HT-29 (cell line): ENCODE measurements at regions not wholly inside any gene's neighbourhood (a gene's known extent, or its start where the extent isn't known, plus 50 kb on each side); places are given as distances from the start of the nearest gene placed in this dataset.

Experiments
- DNase-seq: peaks from one replicate; pipeline ENCODE4 v3.0.0-alpha.2; 2015; ENCODE audit warnings: low spot score

- DNase-seq: no peak
These were observed 130.9 kb downstream of the C9orf50 start for GRCh38 chr9:129489838-129490582.

GRCh38 chr9:129487658-129488483 lies 133.0 kb downstream of the C9orf50 start:
- no peak for DNase-seq

- DNase-seq: no peak
These were observed 133.9 kb downstream of the C9orf50 start for GRCh38 chr9:129486756-129487657.

GRCh38 chr9:129485145-129485774 lies 135.6 kb downstream of the C9orf50 start:
- DNase-seq: no peak

- no peak for DNase-seq
These were observed 136.4 kb downstream of the C9orf50 start for GRCh38 chr9:129484352-129485000.

- peak; percentile 75 for DNase-seq
These were observed 137.2 kb downstream of the C9orf50 start for GRCh38 chr9:129483415-129484351.

GRCh38 chr9:129482521-129483414 lies 138.1 kb downstream of the C9orf50 start:
- DNase-seq: peak; percentile 82

GRCh38 chr9:129481810-129482511 lies 138.9 kb downstream of the C9orf50 start:
- no peak for DNase-seq

- DNase-seq: no peak
These were observed 139.5 kb downstream of the C9orf50 start for GRCh38 chr9:129481424-129481809.

- DNase-seq: no peak
These were observed 140.2 kb downstream of the C9orf50 start for GRCh38 chr9:129480745-129481144.

- DNase-seq: no peak
These were observed 140.7 kb downstream of the C9orf50 start for GRCh38 chr9:129480227-129480626.

GRCh38 chr9:129479631-129480011 lies 141.3 kb downstream of the C9orf50 start:
- no peak for DNase-seq

GRCh38 chr9:129478961-129479630 lies 141.8 kb downstream of the C9orf50 start:
- no peak for DNase-seq

GRCh38 chr9:129478461-129478860 lies 142.4 kb downstream of the C9orf50 start:
- DNase-seq: no peak

- no peak for DNase-seq
These were observed 143.9 kb downstream of the C9orf50 start for GRCh38 chr9:129476821-129477611.

- DNase-seq: no peak
These were observed 146.0 kb downstream of the C9orf50 start for GRCh38 chr9:129474740-129475404.
